Lower leg skin (tissue), 3 donors: ENCODE measurements at regions not wholly inside any gene's neighbourhood (a gene's known extent, or its start where the extent isn't known, plus 50 kb on each side); places are given as distances from the start of the nearest gene placed in this dataset.

ENCODE experiments used
- POLR2A ChIP-seq, 2 donors: fragments of 450-650 bp; IDR thresholded peaks; one replicate each; pipeline ENCODE4 v1.6.1; 2016 to 2017; ENCODE audit warnings: antibody characterized with exemption in 2 of 2, mild to moderate bottlenecking in 1 of 2, moderate library complexity in 1 of 2
- TF ChIP-seq, protein P1 (sequence below), 3 donors: fragments of 450-650 bp; IDR thresholded peaks; one replicate each; pipeline ENCODE4 v1.5.1; 2016; ENCODE audit warnings: antibody characterized with exemption in 3 of 3, mild to moderate bottlenecking in 3 of 3, moderate library complexity in 2 of 3

GRCh38 chr6:105677671-105678475, 275.0 kb upstream of the PREP start:
- TF ChIP-seq, protein P1, sequence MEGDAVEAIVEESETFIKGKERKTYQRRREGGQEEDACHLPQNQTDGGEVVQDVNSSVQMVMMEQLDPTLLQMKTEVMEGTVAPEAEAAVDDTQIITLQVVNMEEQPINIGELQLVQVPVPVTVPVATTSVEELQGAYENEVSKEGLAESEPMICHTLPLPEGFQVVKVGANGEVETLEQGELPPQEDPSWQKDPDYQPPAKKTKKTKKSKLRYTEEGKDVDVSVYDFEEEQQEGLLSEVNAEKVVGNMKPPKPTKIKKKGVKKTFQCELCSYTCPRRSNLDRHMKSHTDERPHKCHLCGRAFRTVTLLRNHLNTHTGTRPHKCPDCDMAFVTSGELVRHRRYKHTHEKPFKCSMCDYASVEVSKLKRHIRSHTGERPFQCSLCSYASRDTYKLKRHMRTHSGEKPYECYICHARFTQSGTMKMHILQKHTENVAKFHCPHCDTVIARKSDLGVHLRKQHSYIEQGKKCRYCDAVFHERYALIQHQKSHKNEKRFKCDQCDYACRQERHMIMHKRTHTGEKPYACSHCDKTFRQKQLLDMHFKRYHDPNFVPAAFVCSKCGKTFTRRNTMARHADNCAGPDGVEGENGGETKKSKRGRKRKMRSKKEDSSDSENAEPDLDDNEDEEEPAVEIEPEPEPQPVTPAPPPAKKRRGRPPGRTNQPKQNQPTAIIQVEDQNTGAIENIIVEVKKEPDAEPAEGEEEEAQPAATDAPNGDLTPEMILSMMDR (IDR thresholded peaks at IDR 0.05) = no peak
- no peak for TF ChIP-seq POLR2A (IDR thresholded peaks at IDR 0.05)
